ENCODE measurements at regions not wholly inside any gene's neighbourhood (a gene's known extent, or its start where the extent isn't known, plus 50 kb on each side); places are given as distances from the start of the nearest gene placed in this dataset.

DNA sequence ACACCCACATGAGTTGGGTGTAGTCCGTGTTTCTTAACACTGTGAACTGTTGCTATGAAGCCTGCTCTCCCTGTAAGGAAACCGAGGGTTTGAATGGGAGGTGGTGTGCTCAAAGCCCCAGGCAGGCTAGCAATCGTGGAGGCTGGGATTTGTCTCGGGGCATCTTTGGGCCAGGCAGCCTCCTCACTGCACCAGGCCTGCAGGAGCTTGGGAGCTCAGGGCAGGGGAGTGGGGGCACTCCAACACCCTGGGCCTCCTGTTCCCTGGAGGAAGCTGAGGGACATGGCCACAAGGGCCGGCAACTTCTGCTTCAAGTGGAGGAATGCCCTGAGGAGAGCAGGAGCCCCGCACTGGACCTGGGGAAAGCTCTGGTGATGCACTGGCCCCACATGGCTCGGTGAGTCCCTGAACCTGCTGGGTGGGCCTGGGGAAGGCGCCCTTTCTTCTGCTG lies 164.7 kb upstream of the B3GAT1 start:
- no peaks in the 10 kb centered on the region for H3K4me1 ChIP-seq (ENCODE audit: control insufficient read depth in 1 of 2, insufficient read depth in 2 of 2, low read length in 2 of 2)
- no peak overlapping the region for H3K4me3 ChIP-seq (ENCODE audit: low read depth in 1 of 2, low read length in 2 of 2)
- no peak overlapping the region for H3K27ac ChIP-seq (ENCODE audit: low read length)
- H3K36me3 ChIP-seq (ENCODE audit: control insufficient read depth in 1 of 2, insufficient read depth in 2 of 2, low read length in 2 of 2): no peaks in the 10 kb centered on the region
- H3K27me3 ChIP-seq (ENCODE audit: low read depth, low read length): no peaks in the 10 kb centered on the region
- no peaks in the 10 kb centered on the region for H3K9me3 ChIP-seq (ENCODE audit: control insufficient read depth in 1 of 2, low read length in 2 of 2)

DNA sequence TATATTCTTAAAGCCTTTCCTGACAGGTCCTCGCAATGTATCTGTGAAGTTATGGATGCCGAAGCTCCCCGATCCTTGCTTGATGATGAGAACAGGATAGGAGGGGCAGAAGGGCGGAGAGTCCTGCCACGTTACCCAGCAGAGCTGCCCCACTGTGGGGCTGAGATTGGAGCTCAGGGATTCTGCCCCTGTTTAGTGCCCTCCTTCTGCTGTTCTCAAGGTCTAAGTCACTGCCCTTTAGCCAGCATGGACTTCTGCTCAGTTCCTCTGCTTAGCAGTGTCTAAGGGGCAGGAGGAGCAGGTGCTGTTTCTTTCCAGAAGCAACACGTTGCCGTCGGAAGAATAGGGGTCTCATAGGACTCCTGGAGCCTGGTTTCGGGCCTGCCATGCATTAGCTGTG lies 164.2 kb upstream of the B3GAT1 start:
- H3K27me3 ChIP-seq (ENCODE audit: low read depth, low read length): no peaks in the 10 kb centered on the region
- no peak overlapping the region for H3K4me3 ChIP-seq (ENCODE audit: low read depth in 1 of 2, low read length in 2 of 2)
- H3K4me1 ChIP-seq (ENCODE audit: control insufficient read depth in 1 of 2, insufficient read depth in 2 of 2, low read length in 2 of 2): no peaks in the 10 kb centered on the region
- no peaks in the 10 kb centered on the region for H3K36me3 ChIP-seq (ENCODE audit: control insufficient read depth in 1 of 2, insufficient read depth in 2 of 2, low read length in 2 of 2)
- no peaks in the 10 kb centered on the region for H3K9me3 ChIP-seq (ENCODE audit: control insufficient read depth in 1 of 2, low read length in 2 of 2)
- no peak overlapping the region for H3K27ac ChIP-seq (ENCODE audit: low read length)

- Histone ChIP-seq H3K9me3 (ENCODE audit: control insufficient read depth in 1 of 2, low read length in 2 of 2) (no peaks in the 10 kb centered on the region), H3K27ac (ENCODE audit: low read length) (no peak overlapping the region), H3K4me3 (ENCODE audit: low read depth in 1 of 2, low read length in 2 of 2) (no peak overlapping the region), H3K4me1 (ENCODE audit: control insufficient read depth in 1 of 2, insufficient read depth in 2 of 2, low read length in 2 of 2) (no peaks in the 10 kb centered on the region), H3K36me3 (ENCODE audit: control insufficient read depth in 1 of 2, insufficient read depth in 2 of 2, low read length in 2 of 2) (no peaks in the 10 kb centered on the region), H3K27me3 (ENCODE audit: low read depth, low read length) (no peaks in the 10 kb centered on the region)
These were observed 163.6 kb upstream of the B3GAT1 start for GRCh38 chr11:134575504-134576230.

- H3K27ac ChIP-seq (ENCODE audit: low read length): no peak overlapping the region
- H3K27me3 ChIP-seq (ENCODE audit: low read depth, low read length): no peaks in the 10 kb centered on the region
- no peaks in the 10 kb centered on the region for H3K4me1 ChIP-seq (ENCODE audit: control insufficient read depth in 1 of 2, insufficient read depth in 2 of 2, low read length in 2 of 2)
- H3K4me3 ChIP-seq (ENCODE audit: low read depth in 1 of 2, low read length in 2 of 2): no peak overlapping the region
- H3K36me3 ChIP-seq (ENCODE audit: control insufficient read depth in 1 of 2, insufficient read depth in 2 of 2, low read length in 2 of 2): no peaks in the 10 kb centered on the region
- H3K9me3 ChIP-seq (ENCODE audit: control insufficient read depth in 1 of 2, low read length in 2 of 2): no peaks in the 10 kb centered on the region
These were observed 162.9 kb upstream of the B3GAT1 start for GRCh38 chr11:134574947-134575346.

DNA sequence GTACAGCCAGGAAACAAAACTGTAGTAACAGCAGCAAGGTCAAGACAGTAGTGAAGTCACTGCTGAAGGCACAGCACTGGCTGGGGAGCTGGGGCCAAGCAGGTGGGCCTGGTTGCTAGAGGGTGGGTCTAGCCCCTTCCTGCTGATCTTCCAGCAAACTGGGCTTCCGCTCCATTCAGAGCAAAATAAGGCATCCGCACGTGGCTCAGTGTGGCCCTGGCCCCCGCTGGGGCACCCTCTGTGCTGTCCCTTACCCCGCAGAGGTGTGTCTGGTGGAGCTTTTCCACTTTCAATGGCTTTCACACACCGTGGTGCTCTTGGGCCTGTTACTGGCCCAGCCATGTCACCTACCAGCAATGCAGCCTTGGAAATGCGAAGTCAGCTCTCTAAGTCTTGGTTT lies 162.4 kb upstream of the B3GAT1 start:
- Histone ChIP-seq H3K4me3 (ENCODE audit: low read depth in 1 of 2, low read length in 2 of 2) (no peak overlapping the region), H3K9me3 (ENCODE audit: control insufficient read depth in 1 of 2, low read length in 2 of 2) (no peaks in the 10 kb centered on the region), H3K36me3 (ENCODE audit: control insufficient read depth in 1 of 2, insufficient read depth in 2 of 2, low read length in 2 of 2) (no peaks in the 10 kb centered on the region), H3K4me1 (ENCODE audit: control insufficient read depth in 1 of 2, insufficient read depth in 2 of 2, low read length in 2 of 2) (no peaks in the 10 kb centered on the region), H3K27me3 (ENCODE audit: low read depth, low read length) (no peaks in the 10 kb centered on the region), H3K27ac (ENCODE audit: low read length) (no peak overlapping the region)

- no peaks in the 10 kb centered on the region for H3K36me3 ChIP-seq (ENCODE audit: control insufficient read depth in 1 of 2, insufficient read depth in 2 of 2, low read length in 2 of 2)
- H3K27me3 ChIP-seq (ENCODE audit: low read depth, low read length): no peaks in the 10 kb centered on the region
- H3K27ac ChIP-seq (ENCODE audit: low read length): no peak overlapping the region
These were observed 161.8 kb upstream of the B3GAT1 start for GRCh38 chr11:134573857-134574256.

DNA sequence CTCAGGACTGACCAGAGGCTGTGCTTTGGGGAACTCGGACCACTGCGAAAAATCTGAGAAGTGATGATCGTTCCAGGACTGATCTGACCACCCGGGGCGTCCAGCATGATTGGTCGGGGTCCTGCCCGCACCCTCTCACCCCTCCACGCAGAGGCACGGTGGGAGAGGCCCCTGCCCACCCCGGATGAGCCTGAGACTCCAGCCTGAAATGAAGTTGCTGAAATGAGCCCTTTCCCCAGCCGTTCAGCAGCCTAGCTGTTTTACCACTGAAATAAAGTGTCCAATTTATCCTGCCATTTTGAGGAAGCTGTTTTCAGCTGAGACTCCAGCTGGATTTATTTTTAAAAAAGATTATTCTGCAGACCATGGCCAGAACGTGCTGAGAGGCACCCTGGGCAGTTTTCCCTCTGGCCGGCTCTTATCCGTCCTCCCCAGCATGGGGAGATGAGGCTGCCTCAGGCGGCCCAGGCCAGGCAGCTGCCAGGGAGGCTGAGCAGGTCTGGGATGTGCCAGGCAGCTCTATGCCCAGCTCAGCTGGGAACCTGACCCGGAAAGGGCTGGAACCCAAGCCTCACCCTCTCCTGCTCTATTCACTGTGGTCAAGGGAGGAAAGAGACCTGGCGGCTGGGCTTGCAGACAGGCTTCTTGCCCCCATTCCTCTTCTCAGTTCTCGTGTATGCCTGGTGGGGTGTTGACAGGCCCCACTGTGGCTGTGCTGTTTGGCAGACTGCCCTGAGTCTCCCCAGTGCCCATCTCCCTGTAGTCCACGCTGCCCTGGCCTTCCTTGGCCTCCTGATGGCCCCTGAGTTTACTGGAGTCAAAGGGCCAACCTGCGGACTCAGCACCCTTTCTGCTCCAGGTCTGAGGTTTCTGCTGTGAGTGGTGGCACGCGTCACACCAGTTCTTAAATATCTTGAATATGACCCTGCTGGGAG lies 161.0 kb upstream of the B3GAT1 start:
- Histone ChIP-seq H3K4me1 (ENCODE audit: control insufficient read depth in 1 of 2, insufficient read depth in 2 of 2, low read length in 2 of 2) (no peaks in the 10 kb centered on the region), H3K4me3 (ENCODE audit: low read depth in 1 of 2, low read length in 2 of 2) (no peak overlapping the region), H3K9me3 (ENCODE audit: control insufficient read depth in 1 of 2, low read length in 2 of 2) (no peaks in the 10 kb centered on the region), H3K27me3 (ENCODE audit: low read depth, low read length) (no peaks in the 10 kb centered on the region), H3K36me3 (ENCODE audit: control insufficient read depth in 1 of 2, insufficient read depth in 2 of 2, low read length in 2 of 2) (no peaks in the 10 kb centered on the region), H3K27ac (ENCODE audit: low read length) (no peak overlapping the region)

More at GRCh38 chr11:134573857-134574256, 161.8 kb upstream of the B3GAT1 start:
- Histone ChIP-seq H3K4me1 (ENCODE audit: control insufficient read depth in 1 of 2, insufficient read depth in 2 of 2, low read length in 2 of 2) (no peaks in the 10 kb centered on the region), H3K4me3 (ENCODE audit: low read depth in 1 of 2, low read length in 2 of 2) (no peak overlapping the region), H3K9me3 (ENCODE audit: control insufficient read depth in 1 of 2, low read length in 2 of 2) (no peaks in the 10 kb centered on the region)

DNA sequence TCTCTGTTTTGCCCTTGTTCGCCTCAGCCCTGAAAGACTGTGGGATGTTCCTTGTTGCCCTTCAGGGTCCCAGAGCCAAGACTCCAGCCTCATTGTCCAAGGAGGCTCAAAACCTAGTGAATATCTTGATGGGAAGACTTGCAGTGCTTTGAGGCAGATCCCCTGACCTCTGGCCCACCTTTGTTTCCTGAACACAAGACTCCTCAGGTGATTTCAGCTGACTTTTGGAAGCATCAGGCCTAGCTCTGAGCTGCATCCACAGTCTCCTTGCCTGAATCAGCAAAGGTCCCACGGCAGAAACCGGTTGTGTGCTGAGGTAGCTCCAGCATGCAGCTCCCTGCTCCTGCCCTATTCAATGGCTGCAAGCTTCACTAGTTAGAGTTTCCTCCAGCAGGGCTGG lies 159.3 kb upstream of the B3GAT1 start:
- no peaks in the 10 kb centered on the region for H3K4me1 ChIP-seq (ENCODE audit: control insufficient read depth in 1 of 2, insufficient read depth in 2 of 2, low read length in 2 of 2)
- H3K36me3 ChIP-seq (ENCODE audit: control insufficient read depth in 1 of 2, insufficient read depth in 2 of 2, low read length in 2 of 2): no peaks in the 10 kb centered on the region
- no peaks in the 10 kb centered on the region for H3K27me3 ChIP-seq (ENCODE audit: low read depth, low read length)
- H3K27ac ChIP-seq (ENCODE audit: low read length): no peak overlapping the region
- no peaks in the 10 kb centered on the region for H3K9me3 ChIP-seq (ENCODE audit: control insufficient read depth in 1 of 2, low read length in 2 of 2)
- no peak overlapping the region for H3K4me3 ChIP-seq (ENCODE audit: low read depth in 1 of 2, low read length in 2 of 2)

DNA sequence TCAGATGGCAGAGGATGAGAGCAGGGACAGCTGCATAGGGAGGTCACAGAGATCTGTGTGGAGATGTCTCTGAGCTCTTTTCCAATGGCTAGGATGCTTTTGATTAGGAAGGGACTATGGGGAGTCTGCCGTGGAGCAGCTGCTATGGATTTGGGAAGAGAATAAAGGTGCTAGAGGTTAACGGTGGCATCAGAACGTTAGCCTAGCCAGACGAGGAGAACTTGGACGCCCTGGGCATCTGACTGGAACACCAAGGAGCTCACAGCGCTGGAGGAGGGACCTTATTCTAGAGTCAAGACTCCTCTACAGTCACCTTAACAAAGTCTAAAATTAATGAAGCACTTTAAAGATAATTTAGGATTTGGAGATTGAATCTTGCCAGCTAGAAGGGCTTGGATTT lies 157.2 kb upstream of the B3GAT1 start:
- Histone ChIP-seq H3K4me3 (ENCODE audit: low read depth in 1 of 2, low read length in 2 of 2) (no peak overlapping the region), H3K27ac (ENCODE audit: low read length) (no peak overlapping the region), H3K4me1 (ENCODE audit: control insufficient read depth in 1 of 2, insufficient read depth in 2 of 2, low read length in 2 of 2) (no peaks in the 10 kb centered on the region), H3K36me3 (ENCODE audit: control insufficient read depth in 1 of 2, insufficient read depth in 2 of 2, low read length in 2 of 2) (no peaks in the 10 kb centered on the region), H3K27me3 (ENCODE audit: low read depth, low read length) (no peaks in the 10 kb centered on the region), H3K9me3 (ENCODE audit: control insufficient read depth in 1 of 2, low read length in 2 of 2) (no peaks in the 10 kb centered on the region)

DNA sequence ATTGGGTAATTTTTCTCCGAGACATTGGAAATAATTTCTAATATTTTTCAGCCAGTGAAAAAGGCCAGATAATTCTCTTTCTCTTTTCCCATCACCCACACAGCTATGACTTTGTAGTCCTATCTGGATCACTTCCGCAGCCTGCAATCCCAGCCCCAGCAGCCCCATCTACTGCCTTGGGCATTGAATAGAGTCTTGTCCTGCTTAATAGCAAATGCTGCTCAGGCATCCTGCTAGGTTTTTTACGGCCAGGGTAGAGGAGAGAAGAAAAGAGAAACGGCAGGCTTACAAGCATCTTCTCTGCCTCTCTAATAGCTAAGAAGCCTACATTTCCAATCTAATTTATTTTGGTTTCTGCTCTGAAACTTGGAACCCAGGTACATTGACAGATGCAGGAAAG lies 154.3 kb upstream of the B3GAT1 start:
- H3K4me3 ChIP-seq (ENCODE audit: low read depth in 1 of 2, low read length in 2 of 2): no peak overlapping the region
- no peaks in the 10 kb centered on the region for H3K36me3 ChIP-seq (ENCODE audit: control insufficient read depth in 1 of 2, insufficient read depth in 2 of 2, low read length in 2 of 2)
- H3K27ac ChIP-seq (ENCODE audit: low read length): no peak overlapping the region
- no peaks in the 10 kb centered on the region for H3K27me3 ChIP-seq (ENCODE audit: low read depth, low read length)
- no peaks in the 10 kb centered on the region for H3K9me3 ChIP-seq (ENCODE audit: control insufficient read depth in 1 of 2, low read length in 2 of 2)
- H3K4me1 ChIP-seq (ENCODE audit: control insufficient read depth in 1 of 2, insufficient read depth in 2 of 2, low read length in 2 of 2): no peaks in the 10 kb centered on the region

- H3K4me1 ChIP-seq (ENCODE audit: control insufficient read depth in 1 of 2, insufficient read depth in 2 of 2, low read length in 2 of 2): no peaks in the 10 kb centered on the region
- no peak overlapping the region for H3K4me3 ChIP-seq (ENCODE audit: low read depth in 1 of 2, low read length in 2 of 2)
- no peaks in the 10 kb centered on the region for H3K9me3 ChIP-seq (ENCODE audit: control insufficient read depth in 1 of 2, low read length in 2 of 2)
- H3K27me3 ChIP-seq (ENCODE audit: low read depth, low read length): no peaks in the 10 kb centered on the region
- no peak overlapping the region for H3K27ac ChIP-seq (ENCODE audit: low read length)
- H3K36me3 ChIP-seq (ENCODE audit: control insufficient read depth in 1 of 2, insufficient read depth in 2 of 2, low read length in 2 of 2): no peaks in the 10 kb centered on the region
These were observed 153.4 kb upstream of the B3GAT1 start for GRCh38 chr11:134565343-134565891.
